Gastroesophageal sphincter (tissue), 3 donors: ENCODE measurements at regions not wholly inside any gene's neighbourhood (a gene's known extent, or its start where the extent isn't known, plus 50 kb on each side); places are given as distances from the start of the nearest gene placed in this dataset.

ENCODE experiments used
- CTCF ChIP-seq, 4 experiments: fragments of 200-600 bp in 2 of 4; fragments of 450-650 bp in 2 of 4; sonication (generic) in 1 of 4; IDR thresholded peaks; one replicate each; pipeline ENCODE4 v1.5.1; 2017 to 2019; ENCODE audit warnings: antibody characterized with exemption in 4 of 4, mild to moderate bottlenecking in 2 of 4, moderate library complexity in 2 of 4
- EP300 ChIP-seq: sonication (generic); formaldehyde crosslinking; IDR thresholded peaks from one replicate; pipeline ENCODE4 v1.6.1; 2017; ENCODE audit warnings: antibody characterized with exemption, mild to moderate bottlenecking
- POLR2A ChIP-seq, 2 donors: fragments of 450-650 bp; IDR thresholded peaks; one replicate each; pipeline ENCODE4 v1.6.1; 2017; ENCODE audit warnings: antibody characterized with exemption in 2 of 2, mild to moderate bottlenecking in 2 of 2, moderate library complexity in 1 of 2
- POLR2AphosphoS5 ChIP-seq: sonication (generic); formaldehyde crosslinking; IDR thresholded peaks from one replicate; pipeline ENCODE4 v1.6.1; 2017; ENCODE audit warnings: antibody characterized with exemption

- TF ChIP-seq POLR2AphosphoS5 = no peak
- TF ChIP-seq CTCF (IDR thresholded peaks at IDR 0.05) = no peak
- no peak for TF ChIP-seq POLR2A (IDR thresholded peaks at IDR 0.05)
- no peak for TF ChIP-seq EP300
These were observed 80.5 kb upstream of the LNX1 start for GRCh38 chr4:53671757-53672156.
